ENCODE measurements at regions not wholly inside any gene's neighbourhood (a gene's known extent, or its start where the extent isn't known, plus 50 kb on each side); places are given as distances from the start of the nearest gene placed in this dataset.

- Histone ChIP-seq H4K20me1 (ENCODE audit: insufficient read depth, low read length) (no peaks in the 10 kb centered on the region), H3K79me2 (ENCODE audit: insufficient read depth, low read length) (no peaks in the 10 kb centered on the region), H3K27ac (ENCODE audit: low read length) (no peak overlapping the region), H3K4me2 (ENCODE audit: insufficient read depth, low read length) (no peak overlapping the region), H3K9me3 (ENCODE audit: insufficient read depth, low read length, severe bottlenecking) (no peaks in the 10 kb centered on the region), H2AFZ (ENCODE audit: low read depth, low read length) (no peak overlapping the region), H3K9ac (ENCODE audit: low read depth, low read length) (no peak overlapping the region), H3K36me3 (ENCODE audit: insufficient read depth, low read length) (no peaks in the 10 kb centered on the region), H3K27me3 (ENCODE audit: insufficient read depth, low read length, poor library complexity) (no peaks in the 10 kb centered on the region), H3K4me1 (ENCODE audit: insufficient read depth, low read length) (no peaks in the 10 kb centered on the region), H3K4me3 (ENCODE audit: low read depth in 1 of 2, low read length in 2 of 2) (no peak overlapping the region)
- DNase-seq (no peak), ATAC-seq (ENCODE audit: insufficient read depth, low read depth) (no peak)
- TF ChIP-seq CTCF (IDR thresholded peaks at IDR 0.05; ENCODE audit: borderline replicate concordance, extremely low read depth, low read length, poor library complexity, severe bottlenecking) (no peak), EZH2 (IDR thresholded peaks at IDR 0.05; ENCODE audit: borderline replicate concordance, low read depth, low read length, severe bottlenecking) (no peak)
Measured at GRCh38 chr5:23302438-23302837, 205.0 kb upstream of the PRDM9 start.

GRCh38 chr5:23289162-23289561 is 218.2 kb upstream of the PRDM9 start:
- TF ChIP-seq EZH2 (IDR thresholded peaks at IDR 0.05; ENCODE audit: borderline replicate concordance, low read depth, low read length, severe bottlenecking) (no peak), CTCF (IDR thresholded peaks at IDR 0.05; ENCODE audit: borderline replicate concordance, extremely low read depth, low read length, poor library complexity, severe bottlenecking) (no peak)
- H3K36me3 ChIP-seq (ENCODE audit: insufficient read depth, low read length): no peaks in the 10 kb centered on the region
- H3K27me3 ChIP-seq (ENCODE audit: insufficient read depth, low read length, poor library complexity): no peaks in the 10 kb centered on the region
- no peak for DNase-seq
- no peak overlapping the region for H3K9ac ChIP-seq (ENCODE audit: low read depth, low read length)
- no peak for ATAC-seq (ENCODE audit: insufficient read depth, low read depth)
- H3K9me3 ChIP-seq (ENCODE audit: insufficient read depth, low read length, severe bottlenecking): no peaks in the 10 kb centered on the region
- no peaks in the 10 kb centered on the region for H4K20me1 ChIP-seq (ENCODE audit: insufficient read depth, low read length)
- H2AFZ ChIP-seq (ENCODE audit: low read depth, low read length): no peak overlapping the region
- no peak overlapping the region for H3K27ac ChIP-seq (ENCODE audit: low read length)
- H3K4me1 ChIP-seq (ENCODE audit: insufficient read depth, low read length): no peaks in the 10 kb centered on the region
- H3K79me2 ChIP-seq (ENCODE audit: insufficient read depth, low read length): no peaks in the 10 kb centered on the region
- no peak overlapping the region for H3K4me2 ChIP-seq (ENCODE audit: insufficient read depth, low read length)
- no peak overlapping the region for H3K4me3 ChIP-seq (ENCODE audit: low read depth in 1 of 2, low read length in 2 of 2)

GRCh38 chr5:23284656-23285055 is 222.8 kb upstream of the PRDM9 start:
- TF ChIP-seq EZH2 (IDR thresholded peaks at IDR 0.05; ENCODE audit: borderline replicate concordance, low read depth, low read length, severe bottlenecking): no peak
- no peak for TF ChIP-seq CTCF (IDR thresholded peaks at IDR 0.05; ENCODE audit: borderline replicate concordance, extremely low read depth, low read length, poor library complexity, severe bottlenecking)
- DNase-seq (no peak), ATAC-seq (ENCODE audit: insufficient read depth, low read depth) (no peak)
- Histone ChIP-seq H3K27ac (ENCODE audit: low read length) (no peak overlapping the region), H3K36me3 (ENCODE audit: insufficient read depth, low read length) (no peaks in the 10 kb centered on the region), H3K4me1 (ENCODE audit: insufficient read depth, low read length) (no peaks in the 10 kb centered on the region), H3K4me2 (ENCODE audit: insufficient read depth, low read length) (no peak overlapping the region), H2AFZ (ENCODE audit: low read depth, low read length) (no peak overlapping the region), H3K79me2 (ENCODE audit: insufficient read depth, low read length) (no peaks in the 10 kb centered on the region), H3K9me3 (ENCODE audit: insufficient read depth, low read length, severe bottlenecking) (no peaks in the 10 kb centered on the region), H3K4me3 (ENCODE audit: low read depth in 1 of 2, low read length in 2 of 2) (no peak overlapping the region), H3K27me3 (ENCODE audit: insufficient read depth, low read length, poor library complexity) (no peaks in the 10 kb centered on the region), H4K20me1 (ENCODE audit: insufficient read depth, low read length) (no peaks in the 10 kb centered on the region), H3K9ac (ENCODE audit: low read depth, low read length) (no peak overlapping the region)

- no peaks in the 10 kb centered on the region for H3K4me1 ChIP-seq (ENCODE audit: insufficient read depth, low read length)
- no peaks in the 10 kb centered on the region for H3K36me3 ChIP-seq (ENCODE audit: insufficient read depth, low read length)
- H3K9me3 ChIP-seq (ENCODE audit: insufficient read depth, low read length, severe bottlenecking): no peaks in the 10 kb centered on the region
- H3K27me3 ChIP-seq (ENCODE audit: insufficient read depth, low read length, poor library complexity): no peaks in the 10 kb centered on the region
- no peak overlapping the region for H3K27ac ChIP-seq (ENCODE audit: low read length)
- no peaks in the 10 kb centered on the region for H3K79me2 ChIP-seq (ENCODE audit: insufficient read depth, low read length)
- no peak for ATAC-seq (ENCODE audit: insufficient read depth, low read depth)
- no peak for DNase-seq
- TF ChIP-seq EZH2 (IDR thresholded peaks at IDR 0.05; ENCODE audit: borderline replicate concordance, low read depth, low read length, severe bottlenecking) (no peak), CTCF (IDR thresholded peaks at IDR 0.05; ENCODE audit: borderline replicate concordance, extremely low read depth, low read length, poor library complexity, severe bottlenecking) (no peak)
- H3K4me3 ChIP-seq (ENCODE audit: low read depth in 1 of 2, low read length in 2 of 2): no peak overlapping the region
- no peak overlapping the region for H2AFZ ChIP-seq (ENCODE audit: low read depth, low read length)
- no peak overlapping the region for H3K9ac ChIP-seq (ENCODE audit: low read depth, low read length)
- no peak overlapping the region for H3K4me2 ChIP-seq (ENCODE audit: insufficient read depth, low read length)
- H4K20me1 ChIP-seq (ENCODE audit: insufficient read depth, low read length): no peaks in the 10 kb centered on the region
Measured at GRCh38 chr5:23274171-23274570, 233.2 kb upstream of the PRDM9 start.

All from DND-41 (cell line).